ENCODE measurements at regions not wholly inside any gene's neighbourhood (a gene's known extent, or its start where the extent isn't known, plus 50 kb on each side); places are given as distances from the start of the nearest gene placed in this dataset.

- DNase-seq (no peak), ATAC-seq (ENCODE audit: low read depth) (no peak)
- TF ChIP-seq MAZ (IDR thresholded peaks at IDR 0.05; ENCODE audit: borderline replicate concordance, low read depth, low read length): no peak
- no peak for TF ChIP-seq CEBPB (IDR thresholded peaks at IDR 0.05; ENCODE audit: low read depth, low read length)
- TF ChIP-seq ELK1 (IDR thresholded peaks at IDR 0.05; ENCODE audit: borderline replicate concordance, low read depth, low read length): no peak
- no peak for TF ChIP-seq RAD21 (IDR thresholded peaks at IDR 0.05; ENCODE audit: low read length)
- TF ChIP-seq FOS (IDR thresholded peaks at IDR 0.05; ENCODE audit: low read depth, low read length): no peak
- no peak for TF ChIP-seq MAFK (IDR thresholded peaks at IDR 0.05; ENCODE audit: low read depth, low read length)
- no peak for TF ChIP-seq NFE2L2 (IDR thresholded peaks at IDR 0.05; ENCODE audit: low read depth, low read length)
- TF ChIP-seq RCOR1 (IDR thresholded peaks at IDR 0.05; ENCODE audit: insufficient replicate concordance, low read length): no peak
- no peak for TF ChIP-seq BHLHE40 (IDR thresholded peaks at IDR 0.05; ENCODE audit: low read depth, low read length)
- no peak for TF ChIP-seq CHD1 (IDR thresholded peaks at IDR 0.05; ENCODE audit: low read depth, low read length)
- no peak for TF ChIP-seq SMC3 (IDR thresholded peaks at IDR 0.05; ENCODE audit: low read depth, low read length)
- no peak for TF ChIP-seq POLR2A (IDR thresholded peaks at IDR 0.05; ENCODE audit: low read depth, low read length)
- TF ChIP-seq RFX5 (IDR thresholded peaks at IDR 0.05; ENCODE audit: low read depth, low read length): no peak
- no peak for TF ChIP-seq MXI1 (IDR thresholded peaks at IDR 0.05; ENCODE audit: borderline replicate concordance, low read depth, low read length)
- no peak for TF ChIP-seq USF2 (IDR thresholded peaks at IDR 0.05; ENCODE audit: low read depth, low read length)
- no peak for TF ChIP-seq CTCF (conservative IDR thresholded peaks at IDR 0.05; ENCODE audit: low read depth, low read length)
- no peaks in the 10 kb centered on the region for H3K27me3 ChIP-seq (ENCODE audit: control insufficient read depth, insufficient read depth, low read length)
- in situ Hi-C loops (cut with MboI; ENCODE audit: low sequenced_read_pairs): no loop called here
- no peak overlapping the region for H3K18ac ChIP-seq (ENCODE audit: low read depth, low read length)
- no peak overlapping the region for H2AFZ ChIP-seq (replicated peaks; ENCODE audit: low read length, poor library complexity)
- H2AK9ac ChIP-seq (replicated peaks; ENCODE audit: low read depth, low read length, poor library complexity): no peak overlapping the region
- no peaks in the 10 kb centered on the region for H3K9me1 ChIP-seq (ENCODE audit: insufficient read depth, low read length)
- H3K4me3 ChIP-seq (ENCODE audit: insufficient read depth, low read depth, low read length): no peak overlapping the region
- no peaks in the 10 kb centered on the region for H3K4me1 ChIP-seq (ENCODE audit: control insufficient read depth, insufficient read depth, low read length)
- H3K56ac ChIP-seq (ENCODE audit: extremely low read depth, insufficient read depth, low read length): no peak overlapping the region
- no TSS peak for BruUV-seq (replicated peaks)
- no peak overlapping the region for H2BK20ac ChIP-seq (ENCODE audit: low read depth, low read length)
- H3K27ac ChIP-seq (ENCODE audit: insufficient read depth, low read length): no peak overlapping the region
- CTCF ChIA-PET: no interaction called here
- H2AK5ac ChIP-seq (ENCODE audit: low read depth, low read length): no peak overlapping the region
- no peak overlapping the region for H4K91ac ChIP-seq (ENCODE audit: insufficient read depth, low read depth, low read length)
- no peak overlapping the region for H2BK120ac ChIP-seq (ENCODE audit: low read depth, low read length)
- no peak overlapping the region for H4K8ac ChIP-seq (ENCODE audit: low read depth in 2 of 2, low read length in 2 of 2)
- no peak overlapping the region for H2BK15ac ChIP-seq (ENCODE audit: low read depth, low read length)
- H4K20me1 ChIP-seq (ENCODE audit: insufficient read depth, low read length): no peaks in the 10 kb centered on the region
- H3K36me3 ChIP-seq (ENCODE audit: control insufficient read depth, insufficient read depth, low read length): no peaks in the 10 kb centered on the region
- H3K9me3 ChIP-seq (ENCODE audit: control insufficient read depth, insufficient read depth, low read length): peaks cover 3% of the 10 kb centered on the region; the same call in 1 of the 2 replicates
- H3K4me2 ChIP-seq (ENCODE audit: low read depth, low read length): no peak overlapping the region
- H3K4ac ChIP-seq (ENCODE audit: low read depth, low read length): no peak overlapping the region
- intact Hi-C loops (cut with micrococcal nuclease): no loop called here
- H4K5ac ChIP-seq (ENCODE audit: low read depth, low read length): no peak overlapping the region
- no peak overlapping the region for H3K23ac ChIP-seq (ENCODE audit: low read depth, low read length)
- no peak overlapping the region for H2BK5ac ChIP-seq (ENCODE audit: low read depth, low read length, poor library complexity, severe bottlenecking)
- no peak overlapping the region for H3K14ac ChIP-seq (replicated peaks; ENCODE audit: low read depth, low read length)
- no peaks in the 10 kb centered on the region for H3K79me1 ChIP-seq (ENCODE audit: low read depth in 1 of 2, low read length in 2 of 2)
- POLR2A ChIA-PET (ENCODE audit: unreplicated experiment): no interaction called here
- no peak overlapping the region for H3K9ac ChIP-seq (ENCODE audit: low read depth, low read length)
- dilution Hi-C loops (cut with HindIII; ENCODE audit: low sequenced_read_pairs, unreplicated experiment): no loop called here
Observed at GRCh38 chr3:166123088-166123487, 285.9 kb upstream of the BCHE start.

All from IMR-90 (cell line).